ENCODE measurements at regions not wholly inside any gene's neighbourhood (a gene's known extent, or its start where the extent isn't known, plus 50 kb on each side); places are given as distances from the start of the nearest gene placed in this dataset.

- TF ChIP-seq HNRNPUL1 (IDR thresholded peaks at IDR 0.05; ENCODE audit: low read length) = no peak
- TF ChIP-seq MCM2 (IDR thresholded peaks at IDR 0.05; ENCODE audit: low read depth) = no peak
Observed at GRCh38 chr3:135364676-135365075, 569.6 kb downstream of the EPHB1 start (continued).

DNA sequence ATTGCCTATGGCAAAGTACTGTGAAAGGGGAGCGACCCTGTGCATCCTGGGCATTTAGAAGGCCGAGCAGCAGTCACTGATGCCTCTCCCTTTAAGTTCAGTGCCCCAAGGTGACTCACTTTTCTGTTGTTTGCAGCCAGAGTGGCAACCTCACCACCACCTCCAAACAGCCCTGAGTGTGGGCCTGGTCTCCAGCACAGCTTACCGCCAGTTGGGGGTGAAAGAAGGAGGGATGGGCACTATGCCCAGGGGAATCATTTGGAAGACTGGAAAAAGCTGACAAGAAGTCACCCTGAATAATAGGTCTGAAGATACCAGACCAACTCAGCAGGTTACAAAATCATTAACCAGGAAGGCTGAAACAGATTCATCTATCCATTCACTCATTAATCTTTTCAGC, 571.8 kb downstream of the EPHB1 start:
- H3K79me2 ChIP-seq (ENCODE audit: control insufficient read depth, insufficient read depth, low read length) = no peaks in the 10 kb centered on the region
- no peak overlapping the region for H3K27ac ChIP-seq (ENCODE audit: extremely low read depth, low read depth, low read length)
- FAIRE-seq = no peak
- WGBS (ENCODE audit: insufficient coverage, low coverage, missing lambda C conversion rate) = 0% methylated on average over 3 of the region's 3 CpGs
- no peaks in the 10 kb centered on the region for H3K9me3 ChIP-seq (replicated peaks; ENCODE audit: control insufficient read depth, insufficient read depth, low read depth, low read length)
- H4K20me1 ChIP-seq (replicated peaks; ENCODE audit: control insufficient read depth, insufficient read depth, low read length) = no peaks in the 10 kb centered on the region
- no peak overlapping the region for H3K4me3 ChIP-seq
- ATAC-seq = no peak
- ChIA-PET CTCF (ENCODE audit: low intra/inter-chr PET ratio) (no interaction called here), POLR2A (no interaction called here)
- no peak for DNase-seq (ENCODE audit: extremely low read depth in 1 of 4, low spot score in 3 of 4)
- intact Hi-C loops (cut with micrococcal nuclease) = no loop called here
- no peak overlapping the region for H3K9ac ChIP-seq (ENCODE audit: insufficient read depth in 1 of 2, low read depth in 2 of 2, low read length in 2 of 2)
- in situ Hi-C loops (cut with MboI) = no loop called here
- H3K36me3 ChIP-seq (ENCODE audit: control insufficient read depth, insufficient read depth, low read length) = no peaks in the 10 kb centered on the region
- H3K4me2 ChIP-seq (ENCODE audit: insufficient read depth, low read length) = no peak overlapping the region
- BruUV-seq (replicated peaks) = no TSS peak
- no peak overlapping the region for H2AFZ ChIP-seq (ENCODE audit: low read depth, low read length)
- TF ChIP-seq EZH2 (IDR thresholded peaks at IDR 0.05; ENCODE audit: borderline replicate concordance, low read depth, low read length) = no peak
- TF ChIP-seq ZNF696 (CRISPR knock-in tag; conservative IDR thresholded peaks at IDR 0.05) = no peak
- TF ChIP-seq POLR3A (IDR thresholded peaks at IDR 0.05; ENCODE audit: borderline replicate concordance, extremely low read depth, insufficient read depth, insufficient read length) = no peak
- no peak for TF ChIP-seq NR3C1 (CRISPR knock-in tag; IDR thresholded peaks at IDR 0.05)
- TF ChIP-seq, protein P1, sequence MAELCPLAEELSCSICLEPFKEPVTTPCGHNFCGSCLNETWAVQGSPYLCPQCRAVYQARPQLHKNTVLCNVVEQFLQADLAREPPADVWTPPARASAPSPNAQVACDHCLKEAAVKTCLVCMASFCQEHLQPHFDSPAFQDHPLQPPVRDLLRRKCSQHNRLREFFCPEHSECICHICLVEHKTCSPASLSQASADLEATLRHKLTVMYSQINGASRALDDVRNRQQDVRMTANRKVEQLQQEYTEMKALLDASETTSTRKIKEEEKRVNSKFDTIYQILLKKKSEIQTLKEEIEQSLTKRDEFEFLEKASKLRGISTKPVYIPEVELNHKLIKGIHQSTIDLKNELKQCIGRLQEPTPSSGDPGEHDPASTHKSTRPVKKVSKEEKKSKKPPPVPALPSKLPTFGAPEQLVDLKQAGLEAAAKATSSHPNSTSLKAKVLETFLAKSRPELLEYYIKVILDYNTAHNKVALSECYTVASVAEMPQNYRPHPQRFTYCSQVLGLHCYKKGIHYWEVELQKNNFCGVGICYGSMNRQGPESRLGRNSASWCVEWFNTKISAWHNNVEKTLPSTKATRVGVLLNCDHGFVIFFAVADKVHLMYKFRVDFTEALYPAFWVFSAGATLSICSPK (IDR thresholded peaks at IDR 0.05; ENCODE audit: borderline replicate concordance) = no peak
- no peak for TF ChIP-seq FOXO4 (CRISPR knock-in tag; IDR thresholded peaks at IDR 0.05)
- TF ChIP-seq HMG20A (CRISPR knock-in tag; conservative IDR thresholded peaks at IDR 0.05) = no peak
- TF ChIP-seq, protein P2, sequence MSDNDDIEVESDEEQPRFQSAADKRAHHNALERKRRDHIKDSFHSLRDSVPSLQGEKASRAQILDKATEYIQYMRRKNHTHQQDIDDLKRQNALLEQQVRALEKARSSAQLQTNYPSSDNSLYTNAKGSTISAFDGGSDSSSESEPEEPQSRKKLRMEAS (CRISPR knock-in tag; IDR thresholded peaks at IDR 0.05) = no peak
- no peak for TF ChIP-seq RBM39 (optimal IDR thresholded peaks at IDR 0.05; ENCODE audit: low read depth, low read length)
- TF ChIP-seq BMI1 (IDR thresholded peaks at IDR 0.05; ENCODE audit: low read length) = no peak
- TF ChIP-seq TAF7 (tag; IDR thresholded peaks at IDR 0.05) = no peak
- TF ChIP-seq ETV6 (IDR thresholded peaks at IDR 0.05; ENCODE audit: borderline replicate concordance in 1 of 2, low read depth in 2 of 2, low read length in 1 of 2) = no peak
- TF ChIP-seq ETV6 (CRISPR knock-in tag; IDR thresholded peaks at IDR 0.05; ENCODE audit: borderline replicate concordance) = no peak
- TF ChIP-seq SMC3 (conservative IDR thresholded peaks at IDR 0.05; ENCODE audit: insufficient read depth, low read depth, low read length) = no peak
- H3K27me3 ChIP-seq (ENCODE audit: control insufficient read depth in 2 of 2, insufficient read depth in 2 of 2, low read length in 2 of 2) = no peaks in the 10 kb centered on the region
- H3K9me1 ChIP-seq (ENCODE audit: control insufficient read depth, insufficient read depth, low read length) = no peaks in the 10 kb centered on the region
- no peaks in the 10 kb centered on the region for H3K4me1 ChIP-seq (replicated peaks in 1 of 2; ENCODE audit: control insufficient read depth in 2 of 2, insufficient read depth in 2 of 2, low read length in 2 of 2)

All from K562 (cell line).